ENCODE measurements at regions not wholly inside any gene's neighbourhood (a gene's known extent, or its start where the extent isn't known, plus 50 kb on each side); places are given as distances from the start of the nearest gene placed in this dataset.

DNA sequence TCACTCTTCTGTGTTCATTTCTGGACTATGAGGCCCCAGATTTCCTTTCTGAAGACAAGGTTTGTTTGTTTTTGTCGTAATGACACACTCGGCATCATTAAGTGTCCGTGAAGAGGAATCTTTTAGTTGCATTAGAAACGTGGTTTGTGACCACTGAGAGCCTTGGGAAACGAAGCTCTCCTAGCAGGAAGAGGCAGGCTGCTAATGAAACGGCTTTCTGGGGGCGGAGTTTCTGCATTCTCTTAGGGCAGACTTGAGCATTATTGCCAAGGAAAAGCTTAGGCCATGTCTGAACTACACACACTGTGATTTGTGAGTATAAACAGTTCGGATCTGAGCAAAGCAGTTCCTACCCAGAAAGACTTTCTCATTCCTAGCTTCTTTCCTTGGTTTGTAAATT, 64.0 kb downstream of the SOX3 start (continued):
- TF ChIP-seq, protein P1, sequence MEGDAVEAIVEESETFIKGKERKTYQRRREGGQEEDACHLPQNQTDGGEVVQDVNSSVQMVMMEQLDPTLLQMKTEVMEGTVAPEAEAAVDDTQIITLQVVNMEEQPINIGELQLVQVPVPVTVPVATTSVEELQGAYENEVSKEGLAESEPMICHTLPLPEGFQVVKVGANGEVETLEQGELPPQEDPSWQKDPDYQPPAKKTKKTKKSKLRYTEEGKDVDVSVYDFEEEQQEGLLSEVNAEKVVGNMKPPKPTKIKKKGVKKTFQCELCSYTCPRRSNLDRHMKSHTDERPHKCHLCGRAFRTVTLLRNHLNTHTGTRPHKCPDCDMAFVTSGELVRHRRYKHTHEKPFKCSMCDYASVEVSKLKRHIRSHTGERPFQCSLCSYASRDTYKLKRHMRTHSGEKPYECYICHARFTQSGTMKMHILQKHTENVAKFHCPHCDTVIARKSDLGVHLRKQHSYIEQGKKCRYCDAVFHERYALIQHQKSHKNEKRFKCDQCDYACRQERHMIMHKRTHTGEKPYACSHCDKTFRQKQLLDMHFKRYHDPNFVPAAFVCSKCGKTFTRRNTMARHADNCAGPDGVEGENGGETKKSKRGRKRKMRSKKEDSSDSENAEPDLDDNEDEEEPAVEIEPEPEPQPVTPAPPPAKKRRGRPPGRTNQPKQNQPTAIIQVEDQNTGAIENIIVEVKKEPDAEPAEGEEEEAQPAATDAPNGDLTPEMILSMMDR (conservative IDR thresholded peaks at IDR 0.05; ENCODE audit: low read depth in 2 of 2): no peak
- no peak for TF ChIP-seq JUNB (IDR thresholded peaks at IDR 0.05; ENCODE audit: unreplicated experiment)
- TF ChIP-seq, protein P2, sequence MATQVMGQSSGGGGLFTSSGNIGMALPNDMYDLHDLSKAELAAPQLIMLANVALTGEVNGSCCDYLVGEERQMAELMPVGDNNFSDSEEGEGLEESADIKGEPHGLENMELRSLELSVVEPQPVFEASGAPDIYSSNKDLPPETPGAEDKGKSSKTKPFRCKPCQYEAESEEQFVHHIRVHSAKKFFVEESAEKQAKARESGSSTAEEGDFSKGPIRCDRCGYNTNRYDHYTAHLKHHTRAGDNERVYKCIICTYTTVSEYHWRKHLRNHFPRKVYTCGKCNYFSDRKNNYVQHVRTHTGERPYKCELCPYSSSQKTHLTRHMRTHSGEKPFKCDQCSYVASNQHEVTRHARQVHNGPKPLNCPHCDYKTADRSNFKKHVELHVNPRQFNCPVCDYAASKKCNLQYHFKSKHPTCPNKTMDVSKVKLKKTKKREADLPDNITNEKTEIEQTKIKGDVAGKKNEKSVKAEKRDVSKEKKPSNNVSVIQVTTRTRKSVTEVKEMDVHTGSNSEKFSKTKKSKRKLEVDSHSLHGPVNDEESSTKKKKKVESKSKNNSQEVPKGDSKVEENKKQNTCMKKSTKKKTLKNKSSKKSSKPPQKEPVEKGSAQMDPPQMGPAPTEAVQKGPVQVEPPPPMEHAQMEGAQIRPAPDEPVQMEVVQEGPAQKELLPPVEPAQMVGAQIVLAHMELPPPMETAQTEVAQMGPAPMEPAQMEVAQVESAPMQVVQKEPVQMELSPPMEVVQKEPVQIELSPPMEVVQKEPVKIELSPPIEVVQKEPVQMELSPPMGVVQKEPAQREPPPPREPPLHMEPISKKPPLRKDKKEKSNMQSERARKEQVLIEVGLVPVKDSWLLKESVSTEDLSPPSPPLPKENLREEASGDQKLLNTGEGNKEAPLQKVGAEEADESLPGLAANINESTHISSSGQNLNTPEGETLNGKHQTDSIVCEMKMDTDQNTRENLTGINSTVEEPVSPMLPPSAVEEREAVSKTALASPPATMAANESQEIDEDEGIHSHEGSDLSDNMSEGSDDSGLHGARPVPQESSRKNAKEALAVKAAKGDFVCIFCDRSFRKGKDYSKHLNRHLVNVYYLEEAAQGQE (IDR thresholded peaks at IDR 0.05; ENCODE audit: unreplicated experiment): no peak

DNA sequence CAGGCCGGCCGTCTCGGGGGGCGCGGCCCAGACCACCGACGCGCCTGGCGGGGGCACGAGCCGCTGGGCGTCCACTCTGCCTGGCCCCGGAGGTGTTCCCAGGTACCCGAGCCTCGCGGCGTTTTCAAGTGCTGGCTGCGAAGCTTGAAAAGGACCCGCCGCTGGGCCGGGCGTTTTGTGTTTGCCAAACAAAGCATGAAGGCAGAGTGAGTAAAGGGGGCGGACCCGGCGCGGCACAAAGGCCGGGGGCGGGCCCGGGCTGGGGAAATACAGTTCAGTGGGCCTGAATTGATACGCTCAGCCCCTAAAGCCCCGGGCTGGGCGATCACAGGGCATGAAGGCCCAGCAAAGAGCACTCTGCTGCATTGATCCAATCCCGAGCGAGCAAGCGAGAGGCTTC, 65.4 kb downstream of the SOX3 start:
- no peaks in the 10 kb centered on the region for H3F3A ChIP-seq (replicated peaks; ENCODE audit: low read depth)
- H3K27me3 ChIP-seq (ENCODE audit: insufficient read depth): peaks cover 20% of the 10 kb centered on the region
- H2AFZ ChIP-seq: no peak overlapping the region
- H3K36me3 ChIP-seq (ENCODE audit: insufficient read depth): no peaks in the 10 kb centered on the region
- H4K20me1 ChIP-seq (replicated peaks; ENCODE audit: insufficient read depth): no peaks in the 10 kb centered on the region
- H3K9me3 Mint-ChIP-seq: no peaks in the 10 kb centered on the region
- peaks cover 17% of the 10 kb centered on the region for H3K4me1 Mint-ChIP-seq
- H3K4me1 ChIP-seq (ENCODE audit: insufficient read depth): peaks cover 21% of the 10 kb centered on the region
- H3K27ac ChIP-seq (ENCODE audit: low read depth): no peak overlapping the region
- TF ChIP-seq CREB1 (CRISPR knock-in tag; IDR thresholded peaks at IDR 0.05; ENCODE audit: low read depth): no peak
- TF ChIP-seq EZH2 (IDR thresholded peaks at IDR 0.05; ENCODE audit: low read depth, unreplicated experiment): no peak
- TF ChIP-seq, protein P3, sequence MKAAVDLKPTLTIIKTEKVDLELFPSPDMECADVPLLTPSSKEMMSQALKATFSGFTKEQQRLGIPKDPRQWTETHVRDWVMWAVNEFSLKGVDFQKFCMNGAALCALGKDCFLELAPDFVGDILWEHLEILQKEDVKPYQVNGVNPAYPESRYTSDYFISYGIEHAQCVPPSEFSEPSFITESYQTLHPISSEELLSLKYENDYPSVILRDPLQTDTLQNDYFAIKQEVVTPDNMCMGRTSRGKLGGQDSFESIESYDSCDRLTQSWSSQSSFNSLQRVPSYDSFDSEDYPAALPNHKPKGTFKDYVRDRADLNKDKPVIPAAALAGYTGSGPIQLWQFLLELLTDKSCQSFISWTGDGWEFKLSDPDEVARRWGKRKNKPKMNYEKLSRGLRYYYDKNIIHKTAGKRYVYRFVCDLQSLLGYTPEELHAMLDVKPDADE (IDR thresholded peaks at IDR 0.05): no peak
- no peak for TF ChIP-seq ZNF114 (CRISPR knock-in tag; IDR thresholded peaks at IDR 0.05)
- TF ChIP-seq POLR2AphosphoS5 (IDR thresholded peaks at IDR 0.05; ENCODE audit: low read depth): peak; percentile 42; the same call in 1 of the 2 replicates
- H3K36me3 Mint-ChIP-seq (ENCODE audit: low read depth): no peaks in the 10 kb centered on the region
- no peak overlapping the region for H3K27ac Mint-ChIP-seq
- peak; percentile 92 for ATAC-seq
- peak; percentile 84 for DNase-seq (ENCODE audit: low spot score)
- H3K4me2 ChIP-seq: peak overlapping the region; percentile 74
- peaks cover 2% of the 10 kb centered on the region for H3K27me3 Mint-ChIP-seq (ENCODE audit: insufficient read depth, low read depth, poor library complexity)
- no peaks in the 10 kb centered on the region for H3K79me2 ChIP-seq (replicated peaks; ENCODE audit: insufficient read depth)
- H3K4me3 ChIP-seq: peak overlapping the region; percentile 50
- H3K9me2 ChIP-seq (ENCODE audit: insufficient read depth): no peaks in the 10 kb centered on the region
- peak overlapping the region; percentile 58; the same call in 2 of the 3 replicates for H3K4me3 Mint-ChIP-seq

Measured in GM23338 (cell line).